ENCODE measurements at regions not wholly inside any gene's neighbourhood (a gene's known extent, or its start where the extent isn't known, plus 50 kb on each side); places are given as distances from the start of the nearest gene placed in this dataset.

GRCh38 chr6:37114612-37115011 lies 55.3 kb upstream of the PIM1 start:
- TF ChIP-seq CTCF (IDR thresholded peaks at IDR 0.05; ENCODE audit: insufficient read depth, missing control alignments): no peak
- DNase-seq (ENCODE audit: insufficient read length, low spot score): no peak
- no peak for FAIRE-seq

DNA sequence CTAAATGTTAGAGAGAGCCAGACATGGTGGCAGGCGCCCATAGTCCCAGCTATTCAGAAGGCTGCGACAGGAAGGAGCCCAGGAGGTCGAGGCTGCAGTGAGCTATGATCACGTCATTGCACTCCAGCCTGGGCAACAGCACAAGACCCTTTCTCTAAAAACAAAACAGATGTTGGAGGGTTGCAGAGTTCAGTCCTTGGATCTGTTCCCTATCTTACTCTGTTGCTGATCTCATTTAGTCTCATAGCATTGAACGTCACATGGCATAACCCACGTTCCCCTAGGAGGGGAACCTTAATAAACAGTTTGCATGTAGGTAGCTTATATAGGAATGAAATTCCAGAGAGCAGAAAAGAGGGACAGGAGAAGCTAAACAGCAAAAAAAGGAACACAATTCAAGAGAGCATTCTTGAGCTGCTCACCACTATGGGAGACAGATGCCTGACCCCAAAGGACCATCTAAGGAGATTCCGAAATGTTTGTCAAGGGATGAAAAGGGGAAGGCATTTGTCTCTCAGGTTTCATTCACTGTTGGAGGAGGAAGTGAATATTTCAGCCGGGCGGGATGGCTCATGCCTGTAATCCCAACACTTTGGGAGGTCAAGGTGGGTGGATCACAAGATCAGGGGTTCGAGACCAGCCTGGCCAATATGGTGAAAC lies 54.6 kb upstream of the PIM1 start:
- FAIRE-seq (no peak), DNase-seq (ENCODE audit: insufficient read length, low spot score) (no peak)
- TF ChIP-seq CTCF (IDR thresholded peaks at IDR 0.05; ENCODE audit: insufficient read depth, missing control alignments): no peak

DNA sequence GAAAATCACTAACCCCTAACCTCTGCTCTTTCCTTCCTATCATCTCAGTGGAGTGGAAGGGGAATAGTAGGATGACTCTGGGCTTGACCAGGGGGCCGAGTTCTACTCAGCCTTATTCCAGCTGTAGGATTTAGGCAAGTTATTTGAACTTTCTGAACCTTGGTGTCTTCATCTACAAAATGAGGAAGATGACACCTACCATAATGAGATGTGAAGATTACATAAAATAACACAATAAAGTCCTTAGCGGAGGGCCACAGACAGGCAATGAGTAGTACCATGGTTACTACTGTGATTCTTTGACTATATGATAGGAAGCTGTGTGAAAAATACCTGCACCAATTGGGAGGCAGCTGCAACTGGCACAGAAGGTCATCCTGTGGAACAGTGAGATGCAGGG lies 53.6 kb upstream of the PIM1 start:
- DNase-seq (ENCODE audit: insufficient read length, low spot score): no peak
- no peak for FAIRE-seq
- TF ChIP-seq CTCF (IDR thresholded peaks at IDR 0.05; ENCODE audit: insufficient read depth, missing control alignments): no peak

GRCh38 chr6:37119387-37119886 lies 50.5 kb upstream of the PIM1 start:
- TF ChIP-seq CTCF (IDR thresholded peaks at IDR 0.05; ENCODE audit: insufficient read depth, missing control alignments): no peak
- FAIRE-seq (no peak), DNase-seq (ENCODE audit: insufficient read length, low spot score) (no peak)
